ENCODE measurements at regions not wholly inside any gene's neighbourhood (a gene's known extent, or its start where the extent isn't known, plus 50 kb on each side); places are given as distances from the start of the nearest gene placed in this dataset.
"Not testable (repeated sequence)": the region's sequence is repeated elsewhere in the genome, so short reads cannot be mapped to it uniquely, and the experiment has no call there.

DNA sequence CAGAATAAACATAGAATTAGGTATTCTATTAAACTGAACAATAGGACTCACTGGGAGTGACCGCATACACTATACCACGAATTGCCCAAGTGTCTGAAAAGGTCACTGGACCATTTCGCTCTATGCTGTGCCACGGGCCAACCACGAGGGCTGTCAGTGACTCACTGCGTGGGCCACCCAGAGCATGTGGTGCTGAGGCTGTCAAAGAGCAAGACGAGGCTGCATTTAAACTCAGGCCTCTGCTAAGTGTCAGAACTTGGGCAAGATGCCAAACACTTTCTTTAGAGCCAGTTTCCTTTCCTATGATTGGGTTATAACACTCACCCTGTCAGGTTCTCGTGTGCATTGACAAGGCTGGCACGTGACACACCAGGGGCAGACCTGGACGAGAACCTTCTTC lies 97.5 kb downstream of the SH3YL1 start:
- H3K4me3 Mint-ChIP-seq = no peak overlapping the region
- peaks cover 7% of the 10 kb centered on the region for H3K27me3 Mint-ChIP-seq
- H3K27ac Mint-ChIP-seq = no peak overlapping the region
- H3K9me3 Mint-ChIP-seq (ENCODE audit: low read depth) = no peaks in the 10 kb centered on the region
- peaks cover 4% of the 10 kb centered on the region for H3K4me1 Mint-ChIP-seq
- intact Hi-C loops (cut with DNase I, micrococcal nuclease) = no loop called here
- ChIA-PET POLR2A (no interaction called here), CTCF (no interaction called here)
- DNase-seq = peak; percentile 27
- no peaks in the 10 kb centered on the region for H3K36me3 Mint-ChIP-seq (ENCODE audit: low read depth)
- ATAC-seq = no peak

DNA sequence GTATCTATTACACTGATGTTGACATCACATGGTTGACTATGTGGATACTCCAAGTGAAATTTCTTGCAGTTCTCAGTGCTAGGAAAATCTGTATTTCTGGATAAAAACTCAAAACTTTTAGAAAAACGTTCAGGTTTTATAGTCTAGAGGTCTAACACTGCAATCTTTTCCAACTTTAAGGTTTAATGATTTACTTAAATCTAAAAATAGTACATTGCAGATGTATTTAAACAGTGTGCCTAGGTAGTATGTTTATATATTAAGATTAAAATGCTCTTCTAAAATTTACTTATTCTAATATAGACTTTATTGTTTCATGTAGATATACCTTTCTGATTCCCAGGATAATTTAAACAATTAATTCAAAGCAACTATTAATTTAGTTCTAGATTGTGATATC lies 98.3 kb downstream of the SH3YL1 start:
- ATAC-seq (no peak), DNase-seq (no peak)
- POLR2A ChIA-PET = no interaction called here
- intact Hi-C loops (cut with DNase I, micrococcal nuclease) = no loop called here
- Mint-ChIP-seq H3K9me3 (ENCODE audit: low read depth) (no peaks in the 10 kb centered on the region), H3K27me3 (peaks cover 10% of the 10 kb centered on the region), H3K36me3 (ENCODE audit: low read depth) (no peaks in the 10 kb centered on the region), H3K4me3 (no peak overlapping the region), H3K4me1 (peaks cover 4% of the 10 kb centered on the region), H3K27ac (no peak overlapping the region)
- CTCF ChIA-PET = no interaction called here

DNA sequence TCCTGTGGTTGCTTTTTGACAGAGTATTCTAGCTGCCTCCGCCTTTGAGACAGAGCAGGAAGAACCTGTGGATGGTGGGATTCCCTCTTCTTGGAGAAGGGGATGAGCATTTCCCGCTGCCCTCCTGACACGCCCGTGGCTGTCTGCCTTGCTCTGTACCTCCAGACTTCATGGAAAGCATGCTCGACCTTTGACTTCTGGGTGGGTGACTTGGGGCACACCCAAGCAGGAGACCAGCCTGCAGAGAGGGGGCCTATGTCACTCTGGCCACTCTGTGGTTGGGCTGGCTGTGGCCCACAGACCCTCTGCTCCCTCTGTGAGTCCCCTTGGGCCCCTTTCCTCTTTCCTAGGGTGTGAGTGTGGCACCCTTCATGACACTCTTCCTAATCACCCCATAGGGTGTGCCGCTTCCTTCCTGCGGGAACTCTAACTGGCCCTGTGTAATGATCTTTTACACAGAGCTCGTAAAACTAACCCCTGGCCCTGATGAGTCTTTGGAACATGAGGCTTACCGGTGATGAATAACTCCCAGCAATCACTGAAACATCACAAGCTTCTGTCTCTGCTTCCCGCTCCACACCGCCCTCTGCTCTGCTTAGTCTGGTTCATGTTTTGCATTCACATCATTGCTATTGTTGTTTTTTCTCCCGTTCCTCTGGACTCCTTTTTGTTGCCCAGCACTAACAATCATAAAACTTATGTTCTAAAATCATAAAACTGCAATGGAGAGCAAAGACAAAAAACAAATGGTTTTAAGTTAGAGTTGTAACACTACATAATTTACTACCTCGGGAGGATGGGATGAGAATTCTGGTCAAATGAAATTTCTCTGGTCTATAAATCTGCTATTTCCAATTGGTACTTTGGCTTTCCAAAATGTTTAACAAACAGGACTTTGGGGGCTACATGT lies 101.1 kb downstream of the SH3YL1 start:
- no peaks in the 10 kb centered on the region for H3K9me3 Mint-ChIP-seq (ENCODE audit: low read depth)
- intact Hi-C loops (cut with DNase I, micrococcal nuclease) = no loop called here
- ChIA-PET POLR2A (no interaction called here), CTCF (no interaction called here)
- no peak overlapping the region for H3K27ac Mint-ChIP-seq
- no peak overlapping the region for H3K4me3 Mint-ChIP-seq
- no peaks in the 10 kb centered on the region for H3K36me3 Mint-ChIP-seq (ENCODE audit: low read depth)
- no peak for ATAC-seq
- peaks cover 4% of the 10 kb centered on the region for H3K4me1 Mint-ChIP-seq
- H3K27me3 Mint-ChIP-seq = peaks cover 9% of the 10 kb centered on the region
- no peak for DNase-seq

DNA sequence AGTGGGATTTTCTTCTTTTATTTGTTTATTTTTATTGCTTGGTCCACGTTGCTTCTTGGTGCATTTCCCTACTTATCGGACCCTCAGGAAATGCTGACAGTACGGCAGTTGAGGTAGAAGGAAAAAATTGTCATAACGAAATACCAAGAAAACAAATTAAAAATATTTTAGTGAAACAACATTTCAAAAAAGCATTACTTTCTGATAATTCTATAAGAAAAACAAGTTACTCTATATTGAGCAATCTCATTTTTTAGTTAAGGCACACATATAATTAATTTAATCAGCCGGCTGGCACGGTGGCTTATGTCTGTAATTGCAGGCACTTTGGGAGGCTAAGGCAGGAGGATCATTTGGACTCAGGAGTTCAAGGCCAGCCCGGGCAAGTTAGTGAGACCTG lies 102.1 kb downstream of the SH3YL1 start:
- H3K27me3 Mint-ChIP-seq = peaks cover 8% of the 10 kb centered on the region
- H3K4me3 Mint-ChIP-seq = no peak overlapping the region
- H3K9me3 Mint-ChIP-seq (ENCODE audit: low read depth) = no peaks in the 10 kb centered on the region
- intact Hi-C loops (cut with DNase I, micrococcal nuclease) = no loop called here
- DNase-seq = no peak
- H3K36me3 Mint-ChIP-seq (ENCODE audit: low read depth) = no peaks in the 10 kb centered on the region
- CTCF ChIA-PET = no interaction called here
- POLR2A ChIA-PET = no interaction called here
- ATAC-seq = no peak
- H3K4me1 Mint-ChIP-seq = peaks cover 4% of the 10 kb centered on the region
- H3K27ac Mint-ChIP-seq = no peak overlapping the region

DNA sequence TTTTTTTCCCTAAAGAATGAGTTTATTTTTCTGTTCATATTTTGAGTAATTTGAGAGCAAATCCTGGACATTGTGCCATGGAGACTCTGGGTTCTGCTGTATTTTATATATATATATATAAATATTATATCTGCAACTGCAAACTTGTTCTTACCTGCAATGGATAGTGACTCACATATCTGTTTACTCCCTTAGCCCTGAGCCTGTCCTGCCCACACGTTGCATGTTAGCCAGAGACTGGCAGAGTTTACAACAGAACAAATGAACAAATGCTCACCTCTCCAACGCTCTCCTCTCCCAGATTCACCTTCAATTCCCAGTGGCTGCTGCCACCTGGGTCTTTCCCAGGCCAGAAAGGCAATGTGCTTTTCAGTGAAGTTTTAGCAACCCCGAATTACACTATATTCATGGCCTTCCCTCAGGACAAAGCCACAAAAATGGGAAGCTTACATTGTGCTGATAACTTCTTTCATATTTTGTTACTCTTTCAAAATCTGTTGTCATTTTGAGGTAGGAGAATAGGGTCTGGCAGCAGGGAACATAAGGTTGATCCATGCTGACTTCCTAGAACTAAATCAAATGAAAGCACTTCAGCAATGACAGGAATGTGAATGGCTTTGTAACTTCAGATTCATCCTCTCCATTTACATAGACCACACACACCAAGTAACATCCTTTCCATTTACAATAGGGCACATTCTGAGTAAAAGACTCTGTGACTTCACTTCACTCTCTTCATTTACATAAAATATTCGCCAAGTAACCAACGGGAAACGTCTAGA lies 105.4 kb upstream of the FAM110C start:
- ChIA-PET CTCF (no interaction called here), POLR2A (no interaction called here)

DNA sequence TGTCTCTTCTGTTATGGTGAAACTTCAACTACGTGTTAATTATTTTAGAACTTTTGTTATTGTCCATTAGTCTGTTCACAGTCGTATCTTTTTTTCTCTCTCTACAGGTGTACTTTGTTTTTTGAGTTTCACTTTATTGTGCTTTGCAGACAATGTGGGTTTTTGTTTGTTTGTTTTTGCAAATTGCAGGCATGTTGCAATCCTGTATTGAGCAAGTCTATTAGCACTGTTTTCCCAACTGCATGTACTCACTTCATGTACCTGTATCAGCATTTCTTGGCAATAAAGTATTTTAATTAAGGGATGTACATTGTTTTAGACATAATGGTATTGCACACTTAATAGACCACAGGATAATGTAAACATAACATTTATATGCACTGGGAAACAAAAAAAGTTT lies 99.1 kb upstream of the FAM110C start:
- Mint-ChIP-seq H3K27me3 (peaks cover 5% of the 10 kb centered on the region), H3K36me3 (ENCODE audit: low read depth) (no peaks in the 10 kb centered on the region), H3K27ac (no peak overlapping the region), H3K4me3 (no peak overlapping the region), H3K4me1 (peaks cover 2% of the 10 kb centered on the region), H3K9me3 (ENCODE audit: low read depth) (no peaks in the 10 kb centered on the region)
- ATAC-seq (no peak), DNase-seq (no peak)
- ChIA-PET CTCF (no interaction called here), POLR2A (no interaction called here)
- intact Hi-C loops (cut with DNase I, micrococcal nuclease) = no loop called here

More for the DNA sequence above, 105.4 kb upstream of the FAM110C start:
- peaks cover 11% of the 10 kb centered on the region for H3K27me3 Mint-ChIP-seq
- no peaks in the 10 kb centered on the region for H3K9me3 Mint-ChIP-seq (ENCODE audit: low read depth)
- intact Hi-C loops (cut with DNase I, micrococcal nuclease) = no loop called here
- no peak for ATAC-seq
- H3K36me3 Mint-ChIP-seq (ENCODE audit: low read depth) = no peaks in the 10 kb centered on the region
- H3K4me3 Mint-ChIP-seq = no peak overlapping the region
- no peak overlapping the region for H3K27ac Mint-ChIP-seq
- H3K4me1 Mint-ChIP-seq = peaks cover 2% of the 10 kb centered on the region
- DNase-seq = no peak

DNA sequence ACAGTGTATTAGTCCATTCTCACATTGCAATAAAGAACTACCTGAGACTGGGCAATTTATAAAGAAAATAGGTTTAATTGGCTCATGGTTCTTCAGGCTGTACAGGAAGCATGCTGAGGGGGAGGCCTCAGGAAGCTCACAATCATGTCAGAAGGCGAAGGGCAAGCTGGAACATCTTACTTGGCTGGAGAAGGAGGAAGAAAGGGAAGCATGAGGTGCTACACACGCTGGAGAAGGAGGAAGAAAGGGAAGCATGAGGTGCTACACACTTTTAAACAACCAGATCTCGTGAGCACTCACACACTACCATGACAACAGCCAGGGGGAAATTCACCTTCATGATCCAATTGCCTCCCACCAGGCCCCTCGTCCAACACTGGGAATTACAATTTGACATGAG lies 95.3 kb upstream of the FAM110C start:
- H3K27ac Mint-ChIP-seq = no peak overlapping the region
- no peak overlapping the region for H3K4me3 Mint-ChIP-seq
- DNase-seq (no peak), ATAC-seq (no peak)
- H3K36me3 Mint-ChIP-seq (ENCODE audit: low read depth) = no peaks in the 10 kb centered on the region
- no peaks in the 10 kb centered on the region for H3K9me3 Mint-ChIP-seq (ENCODE audit: low read depth)
- peaks cover 2% of the 10 kb centered on the region for H3K27me3 Mint-ChIP-seq
- intact Hi-C loops (cut with DNase I, micrococcal nuclease) = no loop called here
- no peaks in the 10 kb centered on the region for H3K4me1 Mint-ChIP-seq
- ChIA-PET CTCF (interaction anchor here (1.1 kb wide), 1 partner anchor 124 kb away, joined by 4 read pairs; no protein-coding TSS in a partner anchor), POLR2A (no interaction called here)

DNA sequence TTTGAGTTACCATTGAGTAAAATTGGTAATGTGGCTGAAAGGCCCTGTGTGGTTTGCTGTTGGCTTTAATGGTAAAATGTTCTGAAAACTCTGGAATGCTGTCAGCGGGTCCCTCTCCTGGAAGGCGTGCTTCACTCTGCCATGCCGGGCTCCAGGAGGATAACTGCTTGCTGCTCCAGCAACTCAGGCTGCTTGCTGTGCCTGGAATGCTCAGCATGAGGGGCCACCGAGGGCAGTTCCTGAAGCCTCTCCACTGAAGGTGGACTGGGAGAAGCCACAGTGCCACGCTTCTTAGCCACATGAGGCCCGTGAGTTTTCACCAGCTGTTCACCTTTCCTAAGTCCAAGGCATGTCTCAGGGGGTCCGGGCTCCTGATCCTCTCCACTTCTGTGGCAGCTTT lies 90.4 kb upstream of the FAM110C start:
- Mint-ChIP-seq H3K27me3 (peaks cover 12% of the 10 kb centered on the region), H3K4me3 (no peak overlapping the region), H3K27ac (no peak overlapping the region), H3K4me1 (no peaks in the 10 kb centered on the region), H3K9me3 (ENCODE audit: low read depth) (no peaks in the 10 kb centered on the region), H3K36me3 (ENCODE audit: low read depth) (no peaks in the 10 kb centered on the region)
- intact Hi-C loops (cut with DNase I, micrococcal nuclease) = no loop called here
- ChIA-PET CTCF (no interaction called here), POLR2A (no interaction called here)
- no peak for ATAC-seq
- no peak for DNase-seq

DNA sequence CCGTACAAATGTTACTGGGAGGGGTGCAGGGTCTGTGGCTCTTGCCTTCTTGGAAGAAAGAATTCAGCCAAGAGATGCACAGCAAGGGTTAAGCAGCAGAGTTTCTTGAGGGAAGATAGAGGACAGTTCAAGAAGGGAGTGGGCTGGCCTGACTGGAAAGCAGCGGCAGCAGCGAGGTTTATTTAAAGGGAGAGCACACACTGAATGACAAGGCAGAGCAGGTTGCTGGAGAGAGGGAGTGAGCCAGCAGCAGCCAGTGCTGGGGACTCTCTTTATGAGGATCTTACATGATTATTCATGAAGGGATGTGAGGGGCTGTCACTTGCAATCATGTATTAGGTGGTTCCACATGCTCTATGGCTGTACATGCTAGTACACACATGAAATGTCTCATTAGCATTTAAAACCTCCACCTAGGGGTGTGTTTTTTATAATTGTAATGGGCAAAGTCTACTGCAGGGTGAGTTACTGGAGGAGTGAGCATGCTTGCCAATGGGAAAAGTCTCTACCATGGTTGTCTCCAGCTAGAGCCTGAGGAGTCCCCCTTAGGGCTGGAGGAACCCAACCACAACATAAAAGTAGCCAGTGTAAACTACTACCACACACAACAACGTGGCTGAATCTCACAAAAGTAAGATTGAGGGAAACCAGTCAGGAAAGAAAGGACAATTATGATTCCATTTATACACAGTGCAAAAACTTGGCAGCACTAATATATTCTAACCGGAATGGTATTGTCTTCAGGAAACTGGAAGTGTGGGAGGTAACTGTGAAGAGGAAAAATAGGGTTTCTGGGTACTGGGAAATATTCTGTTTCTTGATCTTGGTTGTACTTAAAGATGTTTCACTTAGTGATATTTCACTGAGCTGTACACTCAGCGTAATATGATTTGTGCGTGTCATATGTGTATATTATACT lies 87.6 kb upstream of the FAM110C start:
- H3K9me3 Mint-ChIP-seq (ENCODE audit: low read depth) = no peaks in the 10 kb centered on the region
- DNase-seq (no peak), ATAC-seq (no peak)
- intact Hi-C loops (cut with DNase I, micrococcal nuclease) = no loop called here
- no peaks in the 10 kb centered on the region for H3K36me3 Mint-ChIP-seq (ENCODE audit: low read depth)
- no peak overlapping the region for H3K27ac Mint-ChIP-seq
- no peaks in the 10 kb centered on the region for H3K4me1 Mint-ChIP-seq
- CTCF ChIA-PET = interaction anchor here (0.6 kb wide), 1 partner anchor 57 kb away, joined by 3 read pairs; no protein-coding TSS in a partner anchor
- no peak overlapping the region for H3K4me3 Mint-ChIP-seq
- POLR2A ChIA-PET = no interaction called here
- H3K27me3 Mint-ChIP-seq = peaks cover 17% of the 10 kb centered on the region

DNA sequence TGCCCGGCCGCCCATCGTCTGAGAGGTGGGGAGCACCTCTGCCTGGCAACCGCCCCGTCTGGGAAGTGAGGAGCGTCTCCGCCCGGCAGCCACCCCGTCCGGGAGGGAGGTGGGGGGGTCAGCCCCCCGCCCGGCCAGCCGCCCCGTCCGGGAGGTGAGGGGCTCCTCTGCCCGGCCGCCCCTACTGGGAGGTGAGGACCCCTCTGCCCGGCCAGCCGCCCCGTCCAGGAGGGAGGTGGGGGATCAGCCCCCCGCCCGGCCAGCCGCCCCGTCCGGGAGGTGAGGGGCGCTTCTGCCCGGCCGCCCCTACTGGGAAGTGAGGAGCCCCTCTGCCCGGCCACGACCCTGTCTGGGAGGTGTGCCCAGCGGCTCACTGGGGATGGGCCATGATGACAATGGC lies 80.5 kb upstream of the FAM110C start:
- DNase-seq; CTCF ChIA-PET; intact Hi-C loops (cut with DNase I, micrococcal nuclease); POLR2A ChIA-PET; H3K36me3 Mint-ChIP-seq (ENCODE audit: low read depth); ATAC-seq; H3K4me1 Mint-ChIP-seq; H3K4me3 Mint-ChIP-seq; H3K27ac Mint-ChIP-seq; H3K9me3 Mint-ChIP-seq (ENCODE audit: low read depth): not testable (repeated sequence)
- H3K27me3 Mint-ChIP-seq = peaks cover 11% of the 10 kb centered on the region

DNA sequence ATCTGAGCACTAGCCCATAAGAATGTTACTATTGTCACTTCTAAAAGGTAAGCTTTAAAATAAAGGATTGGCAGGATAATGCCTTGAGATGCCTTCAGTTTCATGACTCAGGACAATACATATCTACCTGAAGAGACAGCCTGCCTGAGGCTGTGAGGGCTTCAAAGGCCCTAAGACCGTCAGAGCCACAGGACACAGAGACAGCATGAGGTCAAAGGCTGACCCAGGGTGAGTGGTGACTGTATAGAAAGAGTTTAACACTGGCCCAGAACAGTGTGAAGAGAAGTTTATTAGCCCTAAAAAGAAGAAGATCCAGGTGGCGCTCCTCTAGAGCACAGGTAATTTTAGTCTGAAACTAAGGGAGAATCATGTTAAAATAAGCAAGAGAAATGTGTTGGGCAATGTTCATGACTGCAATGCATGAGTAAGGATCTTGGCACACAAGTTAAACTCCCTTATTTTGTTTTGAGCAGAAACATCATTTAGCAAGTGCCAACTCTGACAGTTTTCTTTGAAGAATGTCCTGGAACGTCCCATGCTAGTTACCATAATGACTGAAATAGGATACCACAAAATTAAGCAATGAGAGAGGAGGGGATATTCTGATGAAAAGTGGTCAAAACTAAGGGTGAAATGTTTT lies 78.1 kb upstream of the FAM110C start:
- no peaks in the 10 kb centered on the region for H3K9me3 Mint-ChIP-seq (ENCODE audit: low read depth)
- H3K4me3 Mint-ChIP-seq = no peak overlapping the region
- peaks cover 5% of the 10 kb centered on the region for H3K27me3 Mint-ChIP-seq
- ATAC-seq (no peak), DNase-seq (no peak)
- intact Hi-C loops (cut with DNase I, micrococcal nuclease) = no loop called here
- POLR2A ChIA-PET = no interaction called here
- no peak overlapping the region for H3K27ac Mint-ChIP-seq
- no peaks in the 10 kb centered on the region for H3K36me3 Mint-ChIP-seq (ENCODE audit: low read depth)
- CTCF ChIA-PET = interaction anchor here (0.9 kb wide), 1 partner anchor 9 kb away, joined by 3 read pairs; no protein-coding TSS in a partner anchor
- no peaks in the 10 kb centered on the region for H3K4me1 Mint-ChIP-seq

Data from activated CD4-positive, alpha-beta T cell treated with anti-CD3 and anti-CD28 coated beads for 36 hours (primary cell).